ENCODE measurements at regions not wholly inside any gene's neighbourhood (a gene's known extent, or its start where the extent isn't known, plus 50 kb on each side); places are given as distances from the start of the nearest gene placed in this dataset.

DNA sequence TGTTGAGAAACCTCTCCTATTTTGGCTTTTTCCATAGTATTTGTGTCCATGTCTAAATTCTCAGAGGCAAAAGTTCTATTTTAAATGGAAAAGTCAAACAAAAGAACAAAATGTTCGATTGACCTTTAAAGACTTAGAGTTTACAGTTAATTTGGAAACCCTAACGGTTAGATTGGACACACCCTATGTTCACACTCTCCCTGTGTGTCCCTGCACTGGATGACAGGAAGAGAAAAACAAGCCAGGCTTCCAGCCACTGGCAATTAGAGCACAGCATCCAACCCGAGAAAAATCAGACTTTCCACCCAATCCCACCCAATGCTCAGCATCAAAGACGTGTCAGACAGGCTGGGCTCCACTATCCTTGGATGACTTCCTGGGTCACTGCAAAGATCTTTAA is 241.3 kb downstream of the TBXT start:
- TF ChIP-seq CTCF (IDR thresholded peaks at IDR 0.05) = no peak
- TF ChIP-seq POLR2AphosphoS5 (IDR thresholded peaks at IDR 0.05) = no peak
